ENCODE measurements at regions not wholly inside any gene's neighbourhood (a gene's known extent, or its start where the extent isn't known, plus 50 kb on each side); places are given as distances from the start of the nearest gene placed in this dataset.

- TF ChIP-seq POLR2A (IDR thresholded peaks at IDR 0.05) = no peak
- no peak for TF ChIP-seq CTCF (IDR thresholded peaks at IDR 0.05)
- TF ChIP-seq EP300 (IDR thresholded peaks at IDR 0.05) = no peak
Observed at GRCh38 chr7:28301148-28301641, 111.1 kb upstream of the CREB5 start.
